HEK293 (cell line): ENCODE measurements at regions not wholly inside any gene's neighbourhood (a gene's known extent, or its start where the extent isn't known, plus 50 kb on each side); places are given as distances from the start of the nearest gene placed in this dataset.
A peak's percentile ranks its signal among the peaks of the same experiment; 100 is the strongest.

ENCODE experiments used
- BCL11B ChIP-seq: fragments of 450-650 bp; formaldehyde crosslinking; IDR thresholded peaks from 2 replicates; pipeline ENCODE4 v1.5.1; 2016; ENCODE audit warnings: low read depth, missing biosample characterization, missing genetic modification characterization
- GFI1B ChIP-seq: fragments of 450-650 bp; formaldehyde crosslinking; IDR thresholded peaks from 2 replicates; pipeline ENCODE4 v1.5.1; 2016; ENCODE audit warnings: missing biosample characterization, missing genetic modification characterization
- GLI2 ChIP-seq: fragments of 450-650 bp; formaldehyde crosslinking; IDR thresholded peaks from 2 replicates; pipeline ENCODE4; 2017; ENCODE audit warnings: missing biosample characterization, missing genetic modification characterization, low read depth, borderline replicate concordance
- GLIS1 ChIP-seq: fragments of 450-650 bp; formaldehyde crosslinking; IDR thresholded peaks from 2 replicates; pipeline ENCODE4 v1.5.1; 2016; ENCODE audit warnings: missing biosample characterization, missing genetic modification characterization
- KLF16 ChIP-seq: fragments of 450-650 bp; formaldehyde crosslinking; IDR thresholded peaks from 2 replicates; pipeline ENCODE4 v1.5.1; 2017; ENCODE audit warnings: missing biosample characterization, missing genetic modification characterization
- OSR2 ChIP-seq: fragments of 450-650 bp; formaldehyde crosslinking; IDR thresholded peaks from 2 replicates; pipeline ENCODE4 v1.5.1; 2016; ENCODE audit warnings: missing biosample characterization, missing genetic modification characterization
- SCRT1 ChIP-seq: fragments of 450-650 bp; formaldehyde crosslinking; IDR thresholded peaks from 2 replicates; pipeline ENCODE4 v1.5.1; 2016; ENCODE audit warnings: missing biosample characterization, missing genetic modification characterization, borderline replicate concordance
- SCRT2 ChIP-seq: fragments of 450-650 bp; formaldehyde crosslinking; IDR thresholded peaks from 2 replicates; pipeline ENCODE4 v1.5.1; 2016; ENCODE audit warnings: missing biosample characterization, missing genetic modification characterization
- SP7 ChIP-seq: fragments of 450-650 bp; formaldehyde crosslinking; IDR thresholded peaks from 2 replicates; pipeline ENCODE4 v1.5.1; 2016; ENCODE audit warnings: missing biosample characterization, missing genetic modification characterization
- ZEB2 ChIP-seq: fragments of 450-650 bp; formaldehyde crosslinking; IDR thresholded peaks from 2 replicates; pipeline ENCODE4 v1.5.1; 2016; ENCODE audit warnings: missing biosample characterization, missing genetic modification characterization
- ZIC2 ChIP-seq: fragments of 450-650 bp; formaldehyde crosslinking; IDR thresholded peaks from 2 replicates; pipeline ENCODE4 v1.5.1; 2016; ENCODE audit warnings: missing biosample characterization, missing genetic modification characterization
- ZNF155 ChIP-seq: fragments of 450-650 bp; formaldehyde crosslinking; IDR thresholded peaks from 2 replicates; pipeline ENCODE4 v1.5.1; 2016; ENCODE audit warnings: missing biosample characterization, missing genetic modification characterization
- ZNF16 ChIP-seq: fragments of 450-650 bp; formaldehyde crosslinking; IDR thresholded peaks from 2 replicates; pipeline ENCODE4 v1.5.1; 2016; ENCODE audit warnings: low read depth, missing biosample characterization, missing genetic modification characterization
- ZNF175 ChIP-seq: fragments of 450-650 bp; formaldehyde crosslinking; IDR thresholded peaks from 2 replicates; pipeline ENCODE4 v1.5.1; 2016; ENCODE audit warnings: missing biosample characterization, missing genetic modification characterization
- ZNF292 ChIP-seq: fragments of 450-650 bp; formaldehyde crosslinking; IDR thresholded peaks from 2 replicates; pipeline ENCODE4 v1.5.1; 2016; ENCODE audit warnings: low read depth, missing biosample characterization, missing genetic modification characterization, borderline replicate concordance
- ZNF341 ChIP-seq: fragments of 450-650 bp; formaldehyde crosslinking; IDR thresholded peaks from 2 replicates; pipeline ENCODE4; 2016; ENCODE audit warnings: low read depth, missing biosample characterization, missing genetic modification characterization
- ZNF433 ChIP-seq: fragments of 450-650 bp; formaldehyde crosslinking; IDR thresholded peaks from 2 replicates; pipeline ENCODE4 v1.5.1; 2016; ENCODE audit warnings: missing biosample characterization, missing genetic modification characterization, low read depth
- ZNF571 ChIP-seq: fragments of 450-650 bp; formaldehyde crosslinking; IDR thresholded peaks from 2 replicates; pipeline ENCODE4 v1.5.0; 2017; ENCODE audit warnings: missing biosample characterization, missing genetic modification characterization
- ZNF843 ChIP-seq: fragments of 450-650 bp; formaldehyde crosslinking; IDR thresholded peaks from 2 replicates; pipeline ENCODE4 v1.5.1; 2016; ENCODE audit warnings: missing biosample characterization, missing genetic modification characterization
- ZSCAN30 ChIP-seq: fragments of 450-650 bp; IDR thresholded peaks from 2 replicates; pipeline ENCODE4 v1.5.1; 2018; ENCODE audit warnings: missing biosample characterization, mild to moderate bottlenecking, missing genetic modification characterization, moderate library complexity
- TF ChIP-seq, protein P1 (sequence below): fragments of 450-650 bp; formaldehyde crosslinking; IDR thresholded peaks from 2 replicates; pipeline ENCODE4 v1.5.1; 2016; ENCODE audit warnings: missing biosample characterization, missing genetic modification characterization
- TF ChIP-seq, protein P2 (sequence below): fragments of 450-650 bp; formaldehyde crosslinking; IDR thresholded peaks from 2 replicates; pipeline ENCODE4 v1.5.1; 2017; ENCODE audit warnings: missing biosample characterization, missing genetic modification characterization
- TF ChIP-seq, protein P3 (sequence below): fragments of 450-650 bp; formaldehyde crosslinking; IDR thresholded peaks from 2 replicates; pipeline ENCODE4 v1.5.1; 2016; ENCODE audit warnings: missing biosample characterization, missing genetic modification characterization
- TF ChIP-seq, protein P4 (sequence below): fragments of 450-650 bp; formaldehyde crosslinking; IDR thresholded peaks from 2 replicates; pipeline ENCODE4 v1.5.1; 2016; ENCODE audit warnings: missing biosample characterization, missing genetic modification characterization
- TF ChIP-seq, protein P5 (sequence below): fragments of 450-650 bp; formaldehyde crosslinking; IDR thresholded peaks from 2 replicates; pipeline ENCODE4 v1.5.1; 2016; ENCODE audit warnings: missing biosample characterization, missing genetic modification characterization

DNA sequence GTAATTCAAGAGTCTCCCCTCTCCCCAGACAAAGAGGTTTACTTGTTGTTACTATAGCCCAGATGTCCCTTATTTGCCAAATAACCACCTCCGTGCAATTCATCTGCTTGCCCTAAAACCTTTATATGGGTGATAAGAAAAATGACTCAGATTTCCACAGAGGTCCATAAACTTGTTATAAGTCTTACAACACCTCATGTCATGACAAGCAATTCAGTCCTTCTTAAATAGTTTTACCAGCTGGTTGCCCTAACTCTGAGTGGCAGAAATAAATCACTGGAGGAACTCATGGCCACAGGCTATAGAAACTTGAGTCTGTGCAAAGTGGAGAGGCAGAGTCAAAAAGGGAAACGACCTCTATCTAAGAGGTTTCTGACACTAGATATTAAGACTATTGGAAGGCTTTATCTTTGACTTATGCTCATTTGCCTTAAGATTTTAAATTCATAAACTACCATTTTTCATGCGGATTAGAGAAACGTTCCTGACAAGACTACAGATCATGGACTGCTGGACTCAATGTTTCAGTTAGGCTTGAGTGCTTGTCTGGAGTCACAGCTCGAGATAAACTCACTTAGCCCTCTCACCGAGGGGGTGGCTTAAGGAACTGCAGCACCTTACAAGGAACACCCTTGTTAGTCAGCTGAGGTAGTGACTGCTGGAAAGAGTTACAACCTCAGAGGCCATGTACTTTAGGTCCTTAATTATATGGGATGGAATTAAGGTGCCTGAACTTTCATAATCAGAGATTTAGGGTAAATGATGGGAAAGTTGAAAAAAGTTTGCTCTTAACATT lies 662.5 kb upstream of the USP24 start (continued):
- TF ChIP-seq SP7 (tag by site-specific recombination) (0 out of 2 replicates have a peak, but pooled peaks have one; percentile 20), ZNF292 (tag by site-specific recombination) (no peak), ZNF843 (tag by site-specific recombination) (peak; percentile 94), ZSCAN30 (peak; percentile 63; the same call in 1 of the 2 replicates), ZEB2 (tag by site-specific recombination) (0 out of 2 replicates have a peak, but pooled peaks have one; percentile 39), GFI1B (tag by site-specific recombination) (no peak), ZNF16 (no peak), GLI2 (tag by site-specific recombination) (no peak), ZNF155 (tag by site-specific recombination) (no peak), ZNF433 (tag by site-specific recombination) (no peak), ZNF571 (tag by site-specific recombination) (no peak), ZNF175 (tag by site-specific recombination) (no peak), SCRT1 (tag by site-specific recombination) (peak; percentile 46; the same call in 1 of the 2 replicates), ZNF341 (tag by site-specific recombination) (peak; percentile 63; the same call in 1 of the 2 replicates), GLIS1 (tag by site-specific recombination) (no peak), ZIC2 (tag by site-specific recombination) (no peak), OSR2 (tag by site-specific recombination) (peak; percentile 54; the same call in 1 of the 2 replicates), KLF16 (tag by site-specific recombination) (no peak), BCL11B (no peak), SCRT2 (no peak)
- TF ChIP-seq, protein P1, sequence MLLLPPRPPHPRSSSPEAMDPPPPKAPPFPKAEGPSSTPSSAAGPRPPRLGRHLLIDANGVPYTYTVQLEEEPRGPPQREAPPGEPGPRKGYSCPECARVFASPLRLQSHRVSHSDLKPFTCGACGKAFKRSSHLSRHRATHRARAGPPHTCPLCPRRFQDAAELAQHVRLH (tag by site-specific recombination) = peak; percentile 65; the same call in 1 of the 2 replicates
- TF ChIP-seq, protein P2, sequence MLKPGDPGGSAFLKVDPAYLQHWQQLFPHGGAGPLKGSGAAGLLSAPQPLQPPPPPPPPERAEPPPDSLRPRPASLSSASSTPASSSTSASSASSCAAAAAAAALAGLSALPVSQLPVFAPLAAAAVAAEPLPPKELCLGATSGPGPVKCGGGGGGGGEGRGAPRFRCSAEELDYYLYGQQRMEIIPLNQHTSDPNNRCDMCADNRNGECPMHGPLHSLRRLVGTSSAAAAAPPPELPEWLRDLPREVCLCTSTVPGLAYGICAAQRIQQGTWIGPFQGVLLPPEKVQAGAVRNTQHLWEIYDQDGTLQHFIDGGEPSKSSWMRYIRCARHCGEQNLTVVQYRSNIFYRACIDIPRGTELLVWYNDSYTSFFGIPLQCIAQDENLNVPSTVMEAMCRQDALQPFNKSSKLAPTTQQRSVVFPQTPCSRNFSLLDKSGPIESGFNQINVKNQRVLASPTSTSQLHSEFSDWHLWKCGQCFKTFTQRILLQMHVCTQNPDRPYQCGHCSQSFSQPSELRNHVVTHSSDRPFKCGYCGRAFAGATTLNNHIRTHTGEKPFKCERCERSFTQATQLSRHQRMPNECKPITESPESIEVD (tag by site-specific recombination) = peak; percentile 91
- TF ChIP-seq, protein P3, sequence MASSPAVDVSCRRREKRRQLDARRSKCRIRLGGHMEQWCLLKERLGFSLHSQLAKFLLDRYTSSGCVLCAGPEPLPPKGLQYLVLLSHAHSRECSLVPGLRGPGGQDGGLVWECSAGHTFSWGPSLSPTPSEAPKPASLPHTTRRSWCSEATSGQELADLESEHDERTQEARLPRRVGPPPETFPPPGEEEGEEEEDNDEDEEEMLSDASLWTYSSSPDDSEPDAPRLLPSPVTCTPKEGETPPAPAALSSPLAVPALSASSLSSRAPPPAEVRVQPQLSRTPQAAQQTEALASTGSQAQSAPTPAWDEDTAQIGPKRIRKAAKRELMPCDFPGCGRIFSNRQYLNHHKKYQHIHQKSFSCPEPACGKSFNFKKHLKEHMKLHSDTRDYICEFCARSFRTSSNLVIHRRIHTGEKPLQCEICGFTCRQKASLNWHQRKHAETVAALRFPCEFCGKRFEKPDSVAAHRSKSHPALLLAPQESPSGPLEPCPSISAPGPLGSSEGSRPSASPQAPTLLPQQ = peak; percentile 19; the same call in 1 of the 2 replicates
- TF ChIP-seq, protein P4, sequence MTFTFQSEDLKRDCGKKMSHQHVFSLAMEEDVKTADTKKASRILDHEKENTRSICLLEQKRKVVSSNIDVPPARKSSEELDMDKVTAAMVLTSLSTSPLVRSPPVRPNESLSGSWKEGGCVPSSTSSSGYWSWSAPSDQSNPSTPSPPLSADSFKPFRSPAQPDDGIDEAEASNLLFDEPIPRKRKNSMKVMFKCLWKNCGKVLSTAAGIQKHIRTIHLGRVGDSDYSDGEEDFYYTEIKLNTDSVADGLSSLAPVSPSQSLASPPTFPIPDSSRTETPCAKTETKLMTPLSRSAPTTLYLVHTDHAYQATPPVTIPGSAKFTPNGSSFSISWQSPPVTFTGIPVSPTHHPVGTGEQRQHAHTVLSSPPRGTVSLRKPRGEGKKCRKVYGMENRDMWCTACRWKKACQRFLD (tag by site-specific recombination) = no peak
- TF ChIP-seq, protein P5, sequence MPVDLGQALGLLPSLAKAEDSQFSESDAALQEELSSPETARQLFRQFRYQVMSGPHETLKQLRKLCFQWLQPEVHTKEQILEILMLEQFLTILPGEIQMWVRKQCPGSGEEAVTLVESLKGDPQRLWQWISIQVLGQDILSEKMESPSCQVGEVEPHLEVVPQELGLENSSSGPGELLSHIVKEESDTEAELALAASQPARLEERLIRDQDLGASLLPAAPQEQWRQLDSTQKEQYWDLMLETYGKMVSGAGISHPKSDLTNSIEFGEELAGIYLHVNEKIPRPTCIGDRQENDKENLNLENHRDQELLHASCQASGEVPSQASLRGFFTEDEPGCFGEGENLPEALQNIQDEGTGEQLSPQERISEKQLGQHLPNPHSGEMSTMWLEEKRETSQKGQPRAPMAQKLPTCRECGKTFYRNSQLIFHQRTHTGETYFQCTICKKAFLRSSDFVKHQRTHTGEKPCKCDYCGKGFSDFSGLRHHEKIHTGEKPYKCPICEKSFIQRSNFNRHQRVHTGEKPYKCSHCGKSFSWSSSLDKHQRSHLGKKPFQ (tag by site-specific recombination) = peak; percentile 58; the same call in 1 of the 2 replicates
- TF ChIP-seq, all 188 proteins: peak for 23
